ENCODE measurements at regions not wholly inside any gene's neighbourhood (a gene's known extent, or its start where the extent isn't known, plus 50 kb on each side); places are given as distances from the start of the nearest gene placed in this dataset.
A peak's percentile ranks its signal among the peaks of the same experiment; 100 is the strongest.
"Not testable (repeated sequence)": the region's sequence is repeated elsewhere in the genome, so short reads cannot be mapped to it uniquely, and the experiment has no call there.

DNA sequence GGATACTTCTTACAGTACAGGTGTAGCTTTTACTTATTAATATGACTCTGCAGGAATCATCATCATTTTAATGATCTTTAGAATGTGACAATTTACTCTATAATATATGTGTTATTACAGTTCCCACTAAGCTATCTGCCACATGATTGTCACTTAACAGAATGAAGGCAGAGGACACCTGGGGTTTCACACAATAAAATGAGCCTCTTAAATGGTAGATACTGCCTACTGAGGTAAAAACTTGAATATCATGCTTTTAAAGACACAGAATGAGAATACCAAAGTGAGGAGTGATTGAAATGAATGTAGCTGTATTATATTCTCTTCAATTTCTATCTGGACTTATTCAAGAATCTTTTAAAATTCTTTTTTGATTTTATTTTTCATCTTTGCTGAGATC, 1255.3 kb upstream of the LRRN3 start:
- peak; percentile 16 for DNase-seq

DNA sequence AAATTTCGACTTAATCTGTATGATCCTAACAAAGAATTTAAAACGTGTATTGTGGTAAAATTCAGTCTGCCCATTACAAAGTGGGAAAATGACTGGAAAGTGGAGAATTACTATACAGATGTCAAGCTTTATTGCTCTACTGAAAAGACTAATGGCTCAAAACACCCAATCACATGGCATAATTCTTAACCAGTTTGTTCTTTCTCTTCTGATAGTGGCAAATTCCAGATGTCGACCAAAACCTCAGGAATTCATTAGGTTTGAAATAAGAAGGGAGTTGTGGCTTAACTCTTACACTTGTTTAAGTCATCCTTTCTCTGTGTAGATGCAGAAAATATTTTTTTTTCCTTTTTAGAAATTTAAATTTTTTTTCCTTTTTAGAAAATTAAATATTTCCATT, 1254.9 kb upstream of the LRRN3 start:
- no peak for DNase-seq

- DNase-seq = no peak
Observed at GRCh38 chr7:109842386-109842785, 1248.5 kb upstream of the LRRN3 start.

- DNase-seq = peak; percentile 69
Observed at GRCh38 chr7:109844362-109844761, 1246.6 kb upstream of the LRRN3 start.

- peak; percentile 52 for DNase-seq
Observed at GRCh38 chr7:109864230-109864629, 1226.7 kb upstream of the LRRN3 start.

DNA sequence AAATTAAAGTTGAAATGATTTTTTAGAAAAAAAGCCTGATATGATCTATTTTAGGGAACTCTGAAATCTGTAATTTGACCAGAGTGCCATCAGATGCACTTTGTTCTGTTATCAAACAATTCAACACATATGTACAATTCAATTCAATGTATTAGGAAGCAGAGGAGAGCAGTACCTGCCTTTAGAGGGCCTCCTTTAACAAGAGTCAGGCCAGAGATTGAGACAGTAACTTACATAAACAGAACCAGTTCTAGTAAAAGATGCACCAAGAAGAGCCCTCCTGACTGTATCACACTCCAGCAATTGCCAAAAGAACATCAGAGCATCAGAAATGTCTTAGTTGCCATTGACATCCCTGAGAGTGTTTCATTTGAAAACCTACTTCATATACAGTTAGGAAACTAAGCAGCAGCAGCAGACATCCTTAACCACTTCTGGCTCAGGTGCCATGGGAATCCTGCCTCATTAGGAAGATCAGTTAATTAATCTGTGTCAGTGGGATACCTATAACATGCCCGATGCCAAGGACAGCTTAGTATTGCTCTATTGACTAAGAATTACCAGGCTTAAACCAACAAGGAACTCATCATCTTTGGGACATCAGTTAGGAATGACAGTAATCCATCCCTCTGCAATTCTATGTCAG, 1222.6 kb upstream of the LRRN3 start:
- DNase-seq = peak; percentile 47

GRCh38 chr7:109873296-109873695, 1217.6 kb upstream of the LRRN3 start:
- DNase-seq = no peak

GRCh38 chr7:109879287-109879828, 1211.6 kb upstream of the LRRN3 start:
- DNase-seq = peak; percentile 96

GRCh38 chr7:109890622-109891021, 1200.3 kb upstream of the LRRN3 start:
- no peak for DNase-seq

DNA sequence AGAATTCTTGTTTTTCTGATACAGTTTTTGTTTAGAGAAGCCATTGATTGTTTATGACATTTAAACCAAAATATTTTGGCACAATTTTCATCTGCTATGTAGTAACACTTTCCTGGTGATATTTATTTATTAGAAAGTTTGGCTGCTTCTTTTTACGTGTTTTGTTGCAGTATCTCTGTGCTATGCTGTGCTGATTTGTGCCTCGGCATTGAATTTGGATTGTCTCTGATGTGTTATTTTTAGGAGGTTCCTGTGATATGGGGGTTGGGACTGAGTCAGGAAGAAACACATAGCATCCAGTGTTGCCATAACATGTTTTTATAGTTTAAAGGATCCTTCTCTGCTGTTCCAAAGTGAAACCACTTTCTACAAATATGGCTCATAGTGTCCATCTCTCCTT, 1197.7 kb upstream of the LRRN3 start:
- DNase-seq = no peak

- peak; percentile 46 for DNase-seq
Observed at GRCh38 chr7:109895536-109895935, 1195.4 kb upstream of the LRRN3 start.

DNA sequence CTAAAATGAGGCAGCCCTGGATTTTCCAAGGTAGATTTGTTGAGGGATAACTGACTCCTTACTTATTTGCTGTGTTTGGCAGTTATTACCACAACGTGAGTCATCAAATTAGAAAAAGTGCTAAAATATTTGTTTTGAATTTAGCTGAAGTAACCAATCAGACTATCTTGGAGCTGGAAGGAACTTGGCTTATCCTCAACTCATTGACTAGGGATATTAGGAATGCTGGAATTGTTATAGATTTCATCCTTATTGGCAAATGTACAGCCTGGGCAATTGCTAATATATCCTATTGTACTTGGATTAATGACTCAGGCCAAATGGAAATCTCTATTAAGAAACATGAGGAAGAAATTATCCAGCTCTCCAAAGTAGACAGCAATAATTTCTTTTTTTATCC, 1189.0 kb upstream of the LRRN3 start:
- DNase-seq = no peak

- not testable (repeated sequence) for DNase-seq
Observed at GRCh38 chr7:109905368-109906065, 1185.4 kb upstream of the LRRN3 start.

DNA sequence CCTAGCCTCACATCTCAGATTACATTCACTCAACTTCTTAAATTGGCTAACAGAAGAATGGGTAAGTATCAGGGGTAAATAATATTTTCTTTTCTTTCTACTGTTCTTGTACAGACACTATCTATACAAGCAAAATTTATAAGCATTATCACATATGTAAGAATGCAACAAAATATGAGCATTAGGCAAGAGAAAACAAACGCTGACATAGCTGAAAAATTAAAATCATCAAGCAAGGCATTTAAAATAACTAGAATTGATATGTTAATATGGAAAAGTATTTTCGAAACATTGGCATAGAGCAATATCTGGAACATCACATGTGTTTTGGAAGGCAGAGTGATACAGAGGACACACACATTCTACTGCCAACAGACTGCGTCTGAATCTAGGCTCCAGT, 1175.3 kb upstream of the LRRN3 start:
- no peak for DNase-seq

DNA sequence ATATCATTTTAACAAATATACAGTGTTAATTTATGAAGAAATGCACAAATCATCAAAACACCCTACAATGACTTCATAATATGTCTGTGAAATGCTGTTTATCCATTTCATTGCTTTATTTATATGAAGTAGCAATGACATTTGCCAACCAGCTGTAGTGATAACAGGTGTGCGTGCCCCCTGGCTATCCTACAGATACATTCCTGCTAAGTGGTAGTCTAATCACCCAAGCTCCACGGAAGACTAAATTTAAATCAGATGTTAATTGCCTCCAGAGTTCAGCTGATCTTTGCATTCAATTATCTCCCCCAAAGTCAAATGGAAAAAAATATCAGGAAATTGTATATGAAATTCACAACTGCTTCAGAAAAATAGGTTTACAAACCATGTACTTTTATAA, 1164.2 kb upstream of the LRRN3 start:
- no peak for DNase-seq

DNA sequence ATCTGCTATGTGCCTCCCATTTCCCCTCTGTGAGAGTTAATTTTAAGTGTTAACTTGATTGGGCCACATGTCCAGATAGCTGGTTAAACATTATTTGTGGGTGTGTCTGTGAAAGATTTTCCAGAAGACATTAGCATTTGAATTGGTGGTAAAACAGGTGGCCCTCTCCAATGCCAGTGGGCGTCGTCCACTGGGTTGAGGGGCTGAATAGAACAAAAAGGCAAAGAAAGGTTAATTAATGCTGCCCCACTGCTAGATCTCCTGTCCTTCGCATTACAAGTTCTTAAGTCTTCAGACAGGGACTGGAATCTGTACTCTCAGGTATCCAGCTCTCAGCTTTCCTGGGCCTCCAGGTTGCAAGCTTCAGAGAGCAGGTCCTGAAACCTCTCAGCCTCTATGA, 1160.9 kb upstream of the LRRN3 start:
- no peak for DNase-seq

GRCh38 chr7:109939207-109939606, 1151.7 kb upstream of the LRRN3 start:
- DNase-seq = no peak

DNA sequence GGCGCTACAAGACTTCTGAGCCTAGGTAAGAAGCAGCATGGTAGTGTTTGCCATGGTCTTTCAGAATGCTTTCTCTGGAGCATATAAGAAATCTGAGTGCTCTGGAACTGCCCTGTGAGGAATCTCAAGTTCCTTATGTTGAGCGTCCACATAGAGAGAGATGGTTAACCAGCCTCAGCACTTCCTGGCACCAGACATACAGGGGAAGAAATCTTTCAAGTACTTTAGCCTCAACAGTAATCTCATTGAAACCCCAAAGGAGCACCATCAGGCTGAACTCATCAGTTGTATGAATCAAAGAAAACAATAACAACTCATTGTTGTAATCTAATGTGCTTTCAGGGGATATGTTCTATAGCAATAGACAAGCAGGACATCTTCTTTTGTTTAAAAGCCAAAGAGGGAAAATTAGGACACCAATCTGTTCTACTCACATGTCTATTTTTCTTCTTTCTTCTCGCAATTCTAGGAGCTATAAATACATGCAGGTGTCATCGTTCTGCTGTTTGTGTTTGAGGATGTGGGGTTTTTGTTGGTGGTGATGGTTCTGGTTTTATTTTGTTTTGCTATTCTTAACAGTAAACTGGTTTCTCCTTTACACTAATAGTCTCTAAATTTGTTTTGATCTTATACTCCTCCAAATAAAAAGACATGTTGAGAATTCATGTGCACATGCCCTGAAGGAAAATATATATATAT, 1145.0 kb upstream of the LRRN3 start:
- no peak for DNase-seq

DNA sequence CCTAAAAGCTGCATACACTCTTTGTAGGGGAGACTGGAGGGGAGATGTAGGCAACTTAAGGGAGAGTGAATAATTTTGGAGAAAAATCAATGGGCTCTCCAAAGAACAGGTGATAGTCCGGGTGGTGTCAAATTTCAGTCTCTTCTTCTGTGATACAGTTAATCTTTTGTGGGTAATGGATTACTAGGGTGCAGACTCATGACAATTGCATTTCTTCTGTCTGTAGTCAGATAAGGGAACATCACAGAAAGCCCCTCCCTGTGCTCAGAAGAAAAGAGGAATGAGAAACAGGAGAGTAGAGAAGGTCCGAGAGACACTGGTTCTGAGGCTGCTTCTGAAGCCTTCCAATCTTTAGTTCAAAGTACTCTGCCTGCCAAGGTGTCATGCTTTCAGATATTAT, 1140.7 kb upstream of the LRRN3 start:
- peak; percentile 54 for DNase-seq

DNA sequence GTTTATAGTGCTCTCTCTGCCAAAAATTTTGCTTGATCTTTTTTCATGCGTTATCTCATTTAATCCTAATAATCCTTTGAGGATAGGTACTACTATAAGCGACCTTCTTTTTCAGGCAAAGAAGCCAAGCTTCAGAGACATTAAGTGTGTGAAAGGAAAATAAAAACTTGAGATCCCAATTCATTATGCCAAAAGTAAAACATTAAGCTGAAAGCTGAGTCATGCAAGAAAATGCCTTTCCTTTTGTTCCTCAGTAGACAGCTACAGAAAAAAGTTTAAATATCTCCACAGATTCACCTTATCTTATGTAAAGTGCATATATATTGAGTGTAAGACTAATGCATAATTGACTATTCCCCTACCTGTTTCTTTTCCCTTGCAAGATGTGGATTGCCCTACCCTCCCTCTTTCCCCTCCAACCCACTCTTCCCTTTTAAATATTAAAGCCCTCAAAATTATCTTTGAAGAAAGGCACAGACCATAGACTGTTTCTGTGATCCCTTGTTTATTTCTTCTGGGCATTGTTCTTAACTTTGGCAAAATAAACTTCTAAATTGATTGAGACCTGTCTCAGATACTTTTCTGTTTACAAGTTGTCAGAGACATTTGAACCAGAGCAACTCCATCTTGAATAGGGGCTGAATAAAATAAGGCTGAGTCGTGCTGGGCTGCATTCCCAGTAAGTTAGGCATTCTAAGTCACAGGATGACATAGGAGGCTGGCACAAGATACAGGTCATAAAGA, 1139.9 kb upstream of the LRRN3 start:
- no peak for DNase-seq

DNA sequence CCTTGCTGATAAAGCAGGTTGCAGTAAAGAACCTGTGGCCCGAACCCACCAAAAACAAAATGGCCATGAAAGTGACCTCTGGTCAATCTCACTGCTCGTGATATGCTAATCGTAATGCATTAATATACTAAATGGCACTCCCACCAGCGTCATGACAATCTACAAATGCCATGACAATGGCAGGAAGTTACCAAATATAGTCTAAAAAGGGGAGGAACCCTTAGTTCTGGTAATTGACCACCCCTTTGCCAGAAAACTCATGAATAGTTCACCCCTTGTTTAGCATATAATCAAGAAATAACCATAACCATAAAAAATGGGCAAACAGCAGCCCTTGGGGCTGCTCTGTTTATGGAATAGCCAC, 1139.4 kb upstream of the LRRN3 start:
- DNase-seq = no peak

DNA sequence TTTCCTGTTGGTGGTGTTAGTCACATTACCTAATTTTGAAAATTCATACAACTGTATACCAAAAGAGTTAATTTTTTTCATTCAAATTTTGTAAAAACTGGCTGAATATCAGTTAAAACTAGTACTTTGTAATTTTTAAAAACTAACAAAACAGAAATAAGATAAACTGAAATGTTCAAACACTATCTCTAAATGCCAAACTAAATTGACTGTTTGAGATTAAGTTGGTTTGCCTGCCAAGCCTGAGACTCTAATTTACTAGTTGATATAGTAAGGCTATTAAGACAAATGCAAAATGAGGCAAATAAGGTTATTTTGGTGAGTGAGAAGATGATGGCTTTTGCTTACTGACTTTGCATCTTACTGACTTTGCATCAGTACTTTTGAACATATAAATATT, 1134.9 kb upstream of the LRRN3 start:
- DNase-seq = no peak

DNA sequence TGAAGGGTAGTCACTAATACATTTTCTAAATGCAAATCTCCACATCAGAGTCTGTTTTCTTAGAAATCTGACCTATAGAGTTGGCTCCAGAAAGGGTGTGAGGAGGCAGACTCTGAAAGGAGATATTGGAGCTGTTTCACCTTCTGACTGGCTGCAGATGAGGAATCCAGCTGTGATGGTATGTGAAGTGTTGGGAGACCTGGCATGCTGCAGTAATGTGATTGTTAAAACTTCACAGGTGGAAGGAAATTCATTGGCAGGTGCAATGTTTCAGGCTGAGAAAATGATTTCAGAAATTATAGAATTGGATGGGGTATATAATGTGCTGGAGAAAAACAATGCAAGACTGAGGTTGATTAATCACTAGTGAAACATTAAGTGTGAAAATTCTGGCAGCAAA, 1134.0 kb upstream of the LRRN3 start:
- DNase-seq = no peak

Data from NCI-H146 (cell line).